Stimulated activated CD4-positive, alpha-beta T cell treated with anti-CD3 and anti-CD28 coated beads, Interleukin-12 subunit alpha, Interleukin-12 subunit beta, amount 100 ng/mL, for 24 hours (primary cell): ENCODE measurements at regions not wholly inside any gene's neighbourhood (a gene's known extent, or its start where the extent isn't known, plus 50 kb on each side); places are given as distances from the start of the nearest gene placed in this dataset.
"Not testable (repeated sequence)": the region's sequence is repeated elsewhere in the genome, so short reads cannot be mapped to it uniquely, and the experiment has no call there.

Source experiments
- DNase-seq, 2 experiments: peaks; one replicate each; pipeline ENCODE4 v3.0.0-alpha.2; 2020; ENCODE audit warnings: low read depth in 2 of 2

- no peak for DNase-seq
Measured at GRCh38 chr18:52183107-52183506, 156.9 kb upstream of the DCC start.

GRCh38 chr18:52190195-52190594 lies 149.8 kb upstream of the DCC start:
- DNase-seq = no peak

GRCh38 chr18:52190631-52191030 lies 149.4 kb upstream of the DCC start:
- DNase-seq = no peak

- no peak for DNase-seq
Measured at GRCh38 chr18:52200406-52200805, 139.6 kb upstream of the DCC start.

GRCh38 chr18:52200921-52201663 lies 138.9 kb upstream of the DCC start:
- no peak for DNase-seq

- no peak for DNase-seq
Measured at GRCh38 chr18:52208646-52209045, 131.4 kb upstream of the DCC start.

GRCh38 chr18:52216109-52216508 lies 123.9 kb upstream of the DCC start:
- no peak for DNase-seq

- DNase-seq = no peak
Measured at GRCh38 chr18:52216666-52217065, 123.3 kb upstream of the DCC start.

- no peak for DNase-seq
Measured at GRCh38 chr18:52219102-52219501, 120.9 kb upstream of the DCC start.

- DNase-seq = no peak
Measured at GRCh38 chr18:52220062-52220591, 119.9 kb upstream of the DCC start.

- DNase-seq = no peak
Measured at GRCh38 chr18:52222211-52222610, 117.8 kb upstream of the DCC start.

GRCh38 chr18:52227536-52227935 lies 112.5 kb upstream of the DCC start:
- no peak for DNase-seq

- no peak for DNase-seq
Measured at GRCh38 chr18:52228166-52228565, 111.8 kb upstream of the DCC start.

GRCh38 chr18:52236131-52236530 lies 103.9 kb upstream of the DCC start:
- DNase-seq = no peak

- DNase-seq = no peak
Measured at GRCh38 chr18:52237551-52237950, 102.4 kb upstream of the DCC start.

- no peak for DNase-seq
Measured at GRCh38 chr18:52242711-52243110, 97.3 kb upstream of the DCC start.

- no peak for DNase-seq
Measured at GRCh38 chr18:52244658-52245057, 95.3 kb upstream of the DCC start.

- DNase-seq = no peak
Measured at GRCh38 chr18:52254367-52254766, 85.6 kb upstream of the DCC start.

- DNase-seq = not testable (repeated sequence)
Measured at GRCh38 chr18:52257417-52257816, 82.6 kb upstream of the DCC start.

GRCh38 chr18:52275817-52276216 lies 64.2 kb upstream of the DCC start:
- DNase-seq = no peak

- no peak for DNase-seq
Measured at GRCh38 chr18:52277785-52278184, 62.2 kb upstream of the DCC start.

GRCh38 chr18:52278191-52278590 lies 61.8 kb upstream of the DCC start:
- DNase-seq = no peak

- no peak for DNase-seq
Measured at GRCh38 chr18:52280702-52281101, 59.3 kb upstream of the DCC start.

- no peak for DNase-seq
Measured at GRCh38 chr18:52283927-52284326, 56.1 kb upstream of the DCC start.
